ENCODE measurements at regions not wholly inside any gene's neighbourhood (a gene's known extent, or its start where the extent isn't known, plus 50 kb on each side); places are given as distances from the start of the nearest gene placed in this dataset.

DNA sequence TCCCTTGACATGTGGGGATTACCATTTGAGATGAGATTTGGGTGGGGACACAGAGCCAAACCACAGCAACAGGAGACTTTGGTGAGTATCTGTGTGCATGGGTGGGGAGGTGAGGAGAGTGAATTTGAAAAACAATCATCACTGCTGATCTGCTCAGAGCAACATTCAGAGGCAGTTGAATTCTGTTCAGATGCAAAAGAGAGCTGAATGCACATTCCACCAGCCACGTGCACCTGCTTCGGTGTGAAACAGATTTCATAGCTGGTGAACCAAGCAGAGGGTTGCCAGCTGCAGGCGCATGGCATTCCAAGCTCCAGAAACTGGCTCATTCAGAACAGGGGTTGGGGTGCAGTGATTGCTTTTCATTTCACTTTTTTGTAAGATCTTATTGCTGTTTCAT is 233.1 kb upstream of the FOXF1 start:
- TF ChIP-seq, protein P1, sequence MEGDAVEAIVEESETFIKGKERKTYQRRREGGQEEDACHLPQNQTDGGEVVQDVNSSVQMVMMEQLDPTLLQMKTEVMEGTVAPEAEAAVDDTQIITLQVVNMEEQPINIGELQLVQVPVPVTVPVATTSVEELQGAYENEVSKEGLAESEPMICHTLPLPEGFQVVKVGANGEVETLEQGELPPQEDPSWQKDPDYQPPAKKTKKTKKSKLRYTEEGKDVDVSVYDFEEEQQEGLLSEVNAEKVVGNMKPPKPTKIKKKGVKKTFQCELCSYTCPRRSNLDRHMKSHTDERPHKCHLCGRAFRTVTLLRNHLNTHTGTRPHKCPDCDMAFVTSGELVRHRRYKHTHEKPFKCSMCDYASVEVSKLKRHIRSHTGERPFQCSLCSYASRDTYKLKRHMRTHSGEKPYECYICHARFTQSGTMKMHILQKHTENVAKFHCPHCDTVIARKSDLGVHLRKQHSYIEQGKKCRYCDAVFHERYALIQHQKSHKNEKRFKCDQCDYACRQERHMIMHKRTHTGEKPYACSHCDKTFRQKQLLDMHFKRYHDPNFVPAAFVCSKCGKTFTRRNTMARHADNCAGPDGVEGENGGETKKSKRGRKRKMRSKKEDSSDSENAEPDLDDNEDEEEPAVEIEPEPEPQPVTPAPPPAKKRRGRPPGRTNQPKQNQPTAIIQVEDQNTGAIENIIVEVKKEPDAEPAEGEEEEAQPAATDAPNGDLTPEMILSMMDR (IDR thresholded peaks at IDR 0.05): no peak
- TF ChIP-seq POLR2AphosphoS5 (IDR thresholded peaks at IDR 0.05): no peak
- TF ChIP-seq EP300 (IDR thresholded peaks at IDR 0.05): no peak
- no peak for TF ChIP-seq POLR2A (IDR thresholded peaks at IDR 0.05)
